GM23338 (cell line): ENCODE measurements at regions not wholly inside any gene's neighbourhood (a gene's known extent, or its start where the extent isn't known, plus 50 kb on each side); places are given as distances from the start of the nearest gene placed in this dataset.

ENCODE experiments used
- ATAC-seq: fragments of 200-7000 bp; cut with Tn5 transposase; 3 replicates; pipeline ENCODE4 v1.9.1; 2020
- DNase-seq: peaks from one replicate; pipeline ENCODE4 v3.0.0-alpha.2; 2015; ENCODE audit warnings: low spot score
- H2AFZ ChIP-seq: fragments of 200-600 bp; sonication (generic); 2 replicates; pipeline ENCODE4 v1.8.0; 2016; ENCODE audit warnings: antibody characterized with exemption, mild to moderate bottlenecking, moderate library complexity
- H3F3A ChIP-seq: fragments of 200-600 bp; sonication (generic); replicated peaks from 2 replicates; pipeline ENCODE4 v1.8.0; 2017; ENCODE audit warnings: antibody characterized with exemption, mixed run types, low read depth
- H3K27ac ChIP-seq: fragments of 200-600 bp; sonication (generic); 2 replicates; pipeline ENCODE4 v1.6.1; 2016; ENCODE audit warnings: low read depth
- H3K27me3 ChIP-seq: fragments of 200-600 bp; sonication (generic); 2 replicates; pipeline ENCODE4 v1.8.0; 2016; ENCODE audit warnings: mild to moderate bottlenecking, mixed run types, moderate library complexity; ENCODE audit not compliant: insufficient read depth
- H3K36me3 ChIP-seq: fragments of 200-600 bp; sonication (generic); 2 replicates; pipeline ENCODE4 v1.8.0; 2016; ENCODE audit warnings: mild to moderate bottlenecking; ENCODE audit not compliant: insufficient read depth
- H3K4me1 ChIP-seq: fragments of 200-600 bp; sonication (generic); 2 replicates; pipeline ENCODE4 v1.8.0; 2016; ENCODE audit warnings: mild to moderate bottlenecking, moderate library complexity; ENCODE audit not compliant: insufficient read depth
- H3K4me2 ChIP-seq: fragments of 200-600 bp; sonication (generic); 2 replicates; pipeline ENCODE4 v1.7.1; 2017; ENCODE audit warnings: mixed run types
- H3K4me3 ChIP-seq: fragments of 200-600 bp; sonication (generic); 2 replicates; pipeline ENCODE4 v1.6.1; 2016; ENCODE audit warnings: mixed run types
- H3K79me2 ChIP-seq: fragments of 200-600 bp; sonication (generic); replicated peaks from 2 replicates; pipeline ENCODE4 v1.8.0; 2017; ENCODE audit warnings: mild to moderate bottlenecking; ENCODE audit not compliant: insufficient read depth
- H3K9me2 ChIP-seq: fragments of 200-600 bp; sonication (generic); 2 replicates; pipeline ENCODE4 v1.8.0; 2017; ENCODE audit not compliant: insufficient read depth
- H4K20me1 ChIP-seq: fragments of 200-600 bp; sonication (generic); replicated peaks from 2 replicates; pipeline ENCODE4 v1.8.0; 2017; ENCODE audit warnings: mild to moderate bottlenecking; ENCODE audit not compliant: insufficient read depth
- H3K27ac Mint-ChIP-seq: 2 replicates; pipeline ENCODE4 v1.8.0; 2020; ENCODE audit warnings: inconsistent platforms, mild to moderate bottlenecking, moderate library complexity, mixed read lengths
- H3K27me3 Mint-ChIP-seq: 3 replicates; pipeline ENCODE4 v1.8.0; 2022; ENCODE audit warnings: low read depth, mild to moderate bottlenecking, moderate library complexity, mixed read lengths, inconsistent platforms; ENCODE audit not compliant: insufficient read depth, poor library complexity
- H3K36me3 Mint-ChIP-seq: 3 replicates; pipeline ENCODE4 v1.8.0; 2021; ENCODE audit warnings: low read depth, mild to moderate bottlenecking, inconsistent platforms, moderate library complexity, mixed read lengths
- H3K4me1 Mint-ChIP-seq: 3 replicates; pipeline ENCODE4 v1.8.0; 2020; ENCODE audit warnings: mild to moderate bottlenecking, inconsistent platforms, mixed read lengths
- H3K4me3 Mint-ChIP-seq: 3 replicates; pipeline ENCODE4 v1.8.0; 2021; ENCODE audit warnings: moderate library complexity, mild to moderate bottlenecking, inconsistent platforms, mixed read lengths
- H3K9me3 Mint-ChIP-seq: 3 replicates; pipeline ENCODE4 v1.8.0; 2020; ENCODE audit warnings: moderate library complexity, mild to moderate bottlenecking, inconsistent platforms, mixed read lengths
- CREB1 ChIP-seq: fragments of 250-450 bp; sonication (Bioruptor Pico); IDR thresholded peaks from 2 replicates; pipeline ENCODE4 v1.5.0; 2020; ENCODE audit warnings: low read depth, mild to moderate bottlenecking, moderate library complexity
- EZH2phosphoT487 ChIP-seq: fragments of 200-600 bp; sonication (generic); IDR thresholded peaks from one replicate; pipeline ENCODE4 v1.8.1; 2018; ENCODE audit warnings: antibody characterized with exemption; ENCODE audit not compliant: unreplicated experiment
- JUNB ChIP-seq: IDR thresholded peaks from one replicate; pipeline ENCODE4 v1.6.1; 2016; ENCODE audit warnings: antibody characterized with exemption; ENCODE audit not compliant: unreplicated experiment
- NANOG ChIP-seq: IDR thresholded peaks from 2 replicates; pipeline ENCODE4 v1.6.1; 2016; ENCODE audit warnings: antibody characterized with exemption, borderline replicate concordance
- POLR2AphosphoS5 ChIP-seq: IDR thresholded peaks from 2 replicates; pipeline ENCODE4 v1.6.1; 2016; ENCODE audit warnings: antibody characterized with exemption, low read depth
- STAT1 ChIP-seq: IDR thresholded peaks from one replicate; pipeline ENCODE4 v1.6.1; 2016; ENCODE audit warnings: antibody characterized with exemption; ENCODE audit not compliant: unreplicated experiment
- ZNF114 ChIP-seq: fragments of 250-450 bp; sonication (Bioruptor Pico); IDR thresholded peaks from 2 replicates; pipeline ENCODE4 v1.5.0; 2020; ENCODE audit warnings: mild to moderate bottlenecking, moderate library complexity
- TF ChIP-seq, protein P1 (sequence below): IDR thresholded peaks from 2 replicates; pipeline ENCODE4 v1.6.1; 2016; ENCODE audit warnings: antibody characterized with exemption
- TF ChIP-seq, protein P2 (sequence below): IDR thresholded peaks from one replicate; pipeline ENCODE4 v1.6.1; 2018; ENCODE audit warnings: antibody characterized with exemption; ENCODE audit not compliant: unreplicated experiment
- TF ChIP-seq, protein P3 (sequence below), 2 experiments: fragments of 200-600 bp in 1 of 2; sonication (generic) in 1 of 2; conservative IDR thresholded peaks; 2 replicates each; pipeline versions ENCODE4 v1.5.1 to v1.6.1; 2016 to 2017; ENCODE audit warnings: antibody characterized with exemption in 2 of 2, low read depth in 2 of 2, mild to moderate bottlenecking in 2 of 2, moderate library complexity in 1 of 2

DNA sequence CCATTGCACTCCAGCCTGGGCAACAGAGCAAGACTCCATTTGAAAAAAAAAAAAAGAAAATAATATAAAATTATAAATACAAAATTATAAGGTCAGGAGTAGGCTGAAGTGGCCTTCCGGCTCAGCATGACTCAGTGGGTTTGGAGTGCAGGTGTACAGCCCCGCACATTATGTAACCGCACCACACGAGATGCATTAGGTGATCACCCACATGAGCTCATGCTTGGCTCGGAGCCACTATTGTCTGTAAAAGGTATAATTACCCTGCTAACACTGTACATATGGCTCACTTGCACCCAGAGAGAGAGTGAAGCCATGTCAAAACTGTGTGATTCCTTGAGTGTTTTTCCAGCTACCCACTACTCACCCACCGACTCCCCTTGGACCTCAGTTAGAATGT is 557.0 kb downstream of the SLC6A15 start:
- no peaks in the 10 kb centered on the region for H3K36me3 Mint-ChIP-seq
- Histone ChIP-seq H3K4me3 (no peak overlapping the region), H3F3A (no peaks in the 10 kb centered on the region), H3K4me1 (no peaks in the 10 kb centered on the region), H3K79me2 (no peaks in the 10 kb centered on the region), H3K4me2 (no peak overlapping the region), H3K36me3 (no peaks in the 10 kb centered on the region), H3K27ac (no peak overlapping the region), H3K9me2 (no peaks in the 10 kb centered on the region), H3K27me3 (no peaks in the 10 kb centered on the region), H2AFZ (no peak overlapping the region), H4K20me1 (no peaks in the 10 kb centered on the region)
- ATAC-seq (no peak), DNase-seq (no peak)
- H3K4me1 Mint-ChIP-seq: peaks cover 4% of the 10 kb centered on the region; the same call in 1 of the 3 replicates
- H3K9me3 Mint-ChIP-seq: no peaks in the 10 kb centered on the region
- no peak overlapping the region for H3K27ac Mint-ChIP-seq
- no peaks in the 10 kb centered on the region for H3K27me3 Mint-ChIP-seq
- H3K4me3 Mint-ChIP-seq: no peak overlapping the region
- TF ChIP-seq, protein P1, sequence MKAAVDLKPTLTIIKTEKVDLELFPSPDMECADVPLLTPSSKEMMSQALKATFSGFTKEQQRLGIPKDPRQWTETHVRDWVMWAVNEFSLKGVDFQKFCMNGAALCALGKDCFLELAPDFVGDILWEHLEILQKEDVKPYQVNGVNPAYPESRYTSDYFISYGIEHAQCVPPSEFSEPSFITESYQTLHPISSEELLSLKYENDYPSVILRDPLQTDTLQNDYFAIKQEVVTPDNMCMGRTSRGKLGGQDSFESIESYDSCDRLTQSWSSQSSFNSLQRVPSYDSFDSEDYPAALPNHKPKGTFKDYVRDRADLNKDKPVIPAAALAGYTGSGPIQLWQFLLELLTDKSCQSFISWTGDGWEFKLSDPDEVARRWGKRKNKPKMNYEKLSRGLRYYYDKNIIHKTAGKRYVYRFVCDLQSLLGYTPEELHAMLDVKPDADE: no peak
- TF ChIP-seq, protein P2, sequence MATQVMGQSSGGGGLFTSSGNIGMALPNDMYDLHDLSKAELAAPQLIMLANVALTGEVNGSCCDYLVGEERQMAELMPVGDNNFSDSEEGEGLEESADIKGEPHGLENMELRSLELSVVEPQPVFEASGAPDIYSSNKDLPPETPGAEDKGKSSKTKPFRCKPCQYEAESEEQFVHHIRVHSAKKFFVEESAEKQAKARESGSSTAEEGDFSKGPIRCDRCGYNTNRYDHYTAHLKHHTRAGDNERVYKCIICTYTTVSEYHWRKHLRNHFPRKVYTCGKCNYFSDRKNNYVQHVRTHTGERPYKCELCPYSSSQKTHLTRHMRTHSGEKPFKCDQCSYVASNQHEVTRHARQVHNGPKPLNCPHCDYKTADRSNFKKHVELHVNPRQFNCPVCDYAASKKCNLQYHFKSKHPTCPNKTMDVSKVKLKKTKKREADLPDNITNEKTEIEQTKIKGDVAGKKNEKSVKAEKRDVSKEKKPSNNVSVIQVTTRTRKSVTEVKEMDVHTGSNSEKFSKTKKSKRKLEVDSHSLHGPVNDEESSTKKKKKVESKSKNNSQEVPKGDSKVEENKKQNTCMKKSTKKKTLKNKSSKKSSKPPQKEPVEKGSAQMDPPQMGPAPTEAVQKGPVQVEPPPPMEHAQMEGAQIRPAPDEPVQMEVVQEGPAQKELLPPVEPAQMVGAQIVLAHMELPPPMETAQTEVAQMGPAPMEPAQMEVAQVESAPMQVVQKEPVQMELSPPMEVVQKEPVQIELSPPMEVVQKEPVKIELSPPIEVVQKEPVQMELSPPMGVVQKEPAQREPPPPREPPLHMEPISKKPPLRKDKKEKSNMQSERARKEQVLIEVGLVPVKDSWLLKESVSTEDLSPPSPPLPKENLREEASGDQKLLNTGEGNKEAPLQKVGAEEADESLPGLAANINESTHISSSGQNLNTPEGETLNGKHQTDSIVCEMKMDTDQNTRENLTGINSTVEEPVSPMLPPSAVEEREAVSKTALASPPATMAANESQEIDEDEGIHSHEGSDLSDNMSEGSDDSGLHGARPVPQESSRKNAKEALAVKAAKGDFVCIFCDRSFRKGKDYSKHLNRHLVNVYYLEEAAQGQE: no peak
- TF ChIP-seq JUNB (no peak), ZNF114 (no peak)
- TF ChIP-seq, protein P3, sequence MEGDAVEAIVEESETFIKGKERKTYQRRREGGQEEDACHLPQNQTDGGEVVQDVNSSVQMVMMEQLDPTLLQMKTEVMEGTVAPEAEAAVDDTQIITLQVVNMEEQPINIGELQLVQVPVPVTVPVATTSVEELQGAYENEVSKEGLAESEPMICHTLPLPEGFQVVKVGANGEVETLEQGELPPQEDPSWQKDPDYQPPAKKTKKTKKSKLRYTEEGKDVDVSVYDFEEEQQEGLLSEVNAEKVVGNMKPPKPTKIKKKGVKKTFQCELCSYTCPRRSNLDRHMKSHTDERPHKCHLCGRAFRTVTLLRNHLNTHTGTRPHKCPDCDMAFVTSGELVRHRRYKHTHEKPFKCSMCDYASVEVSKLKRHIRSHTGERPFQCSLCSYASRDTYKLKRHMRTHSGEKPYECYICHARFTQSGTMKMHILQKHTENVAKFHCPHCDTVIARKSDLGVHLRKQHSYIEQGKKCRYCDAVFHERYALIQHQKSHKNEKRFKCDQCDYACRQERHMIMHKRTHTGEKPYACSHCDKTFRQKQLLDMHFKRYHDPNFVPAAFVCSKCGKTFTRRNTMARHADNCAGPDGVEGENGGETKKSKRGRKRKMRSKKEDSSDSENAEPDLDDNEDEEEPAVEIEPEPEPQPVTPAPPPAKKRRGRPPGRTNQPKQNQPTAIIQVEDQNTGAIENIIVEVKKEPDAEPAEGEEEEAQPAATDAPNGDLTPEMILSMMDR (conservative IDR thresholded peaks at IDR 0.05; ENCODE audit: low read depth in 2 of 2): no peak

DNA sequence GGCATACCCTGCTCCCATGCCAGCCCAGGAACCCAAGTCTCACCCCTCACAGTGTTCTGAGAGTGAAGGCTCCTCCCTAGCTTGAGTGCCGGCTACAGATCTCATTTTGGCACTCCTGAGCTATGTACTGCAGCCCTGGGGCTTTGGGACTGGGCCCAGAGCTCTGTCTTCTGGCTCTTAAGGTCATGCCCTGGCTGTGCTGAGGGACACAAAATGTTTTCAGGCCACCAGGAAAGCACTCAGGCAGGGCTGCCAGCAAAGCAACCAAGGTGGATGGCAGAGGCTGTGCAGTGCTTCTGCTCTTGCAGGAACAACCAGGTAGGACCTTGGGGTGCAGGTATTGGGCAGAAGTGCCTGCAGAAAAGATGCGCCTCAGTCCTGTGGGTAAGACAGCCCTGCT is 564.0 kb downstream of the SLC6A15 start:
- H3K27ac Mint-ChIP-seq: no peak overlapping the region
- H3K79me2 ChIP-seq: no peaks in the 10 kb centered on the region
- no peak overlapping the region for H3K4me3 ChIP-seq
- H3K27ac ChIP-seq: no peak overlapping the region
- peaks cover 2% of the 10 kb centered on the region for H3K27me3 Mint-ChIP-seq
- no peaks in the 10 kb centered on the region for H3K36me3 Mint-ChIP-seq
- DNase-seq: no peak
- H3K4me1 Mint-ChIP-seq: peaks cover 4% of the 10 kb centered on the region; the same call in 1 of the 3 replicates
- no peak overlapping the region for H2AFZ ChIP-seq
- H3K4me1 ChIP-seq: no peaks in the 10 kb centered on the region
- no peaks in the 10 kb centered on the region for H3F3A ChIP-seq
- no peak overlapping the region for H3K4me3 Mint-ChIP-seq
- H3K4me2 ChIP-seq: no peak overlapping the region
- H3K27me3 ChIP-seq: no peaks in the 10 kb centered on the region
- no peak for ATAC-seq
- H3K36me3 ChIP-seq: no peaks in the 10 kb centered on the region
- no peaks in the 10 kb centered on the region for H3K9me2 ChIP-seq
- no peaks in the 10 kb centered on the region; the same call in 2 of the 3 replicates for H3K9me3 Mint-ChIP-seq
- H4K20me1 ChIP-seq: no peaks in the 10 kb centered on the region
- no peak for TF ChIP-seq ZNF114
- TF ChIP-seq, protein P3 (conservative IDR thresholded peaks at IDR 0.05; ENCODE audit: low read depth in 2 of 2): no peak
- TF ChIP-seq JUNB: no peak
- TF ChIP-seq, protein P2: no peak
- TF ChIP-seq NANOG: no peak
- no peak for TF ChIP-seq POLR2AphosphoS5
- TF ChIP-seq, protein P1: no peak
- no peak for TF ChIP-seq CREB1 (CRISPR knock-in tag)
- TF ChIP-seq EZH2phosphoT487: no peak
- no peak for TF ChIP-seq STAT1
